Muscle layer of duodenum (tissue), 2 donors: ENCODE measurements at regions not wholly inside any gene's neighbourhood (a gene's known extent, or its start where the extent isn't known, plus 50 kb on each side); places are given as distances from the start of the nearest gene placed in this dataset.
"Not testable (repeated sequence)": the region's sequence is repeated elsewhere in the genome, so short reads cannot be mapped to it uniquely, and the experiment has no call there.

ENCODE experiments used
- H3K27ac ChIP-seq: one replicate; pipeline ENCODE4 v1.7.0; 2013; ENCODE audit warnings: mild to moderate bottlenecking, low read length
- H3K27me3 ChIP-seq: one replicate; pipeline ENCODE4 v1.7.0; 2013; ENCODE audit warnings: low read depth, mild to moderate bottlenecking, control low read depth, low read length
- H3K36me3 ChIP-seq, 2 donors: one replicate each; pipeline ENCODE4 v1.7.0; 2013; ENCODE audit warnings: low read length in 2 of 2, control low read depth in 1 of 2, mild to moderate bottlenecking in 1 of 2; ENCODE audit not compliant: insufficient read depth in 2 of 2, control insufficient read depth in 1 of 2
- H3K4me1 ChIP-seq, 2 donors: one replicate each; pipeline ENCODE4 v1.7.0; 2013; ENCODE audit warnings: low read length in 2 of 2, mild to moderate bottlenecking in 2 of 2, control low read depth in 1 of 2, moderate library complexity in 1 of 2; ENCODE audit not compliant: insufficient read depth in 2 of 2, control insufficient read depth in 1 of 2
- H3K4me3 ChIP-seq, 2 donors: one replicate each; pipeline ENCODE4 v1.7.0; 2013; ENCODE audit warnings: low read length in 2 of 2, low read depth in 1 of 2, mild to moderate bottlenecking in 1 of 2
- H3K9me3 ChIP-seq, 2 donors: one replicate each; pipeline ENCODE4 v1.7.0; 2013; ENCODE audit warnings: low read length in 2 of 2, control low read depth in 1 of 2, mild to moderate bottlenecking in 1 of 2; ENCODE audit not compliant: control insufficient read depth in 1 of 2
- donor health status: healthy.

DNA sequence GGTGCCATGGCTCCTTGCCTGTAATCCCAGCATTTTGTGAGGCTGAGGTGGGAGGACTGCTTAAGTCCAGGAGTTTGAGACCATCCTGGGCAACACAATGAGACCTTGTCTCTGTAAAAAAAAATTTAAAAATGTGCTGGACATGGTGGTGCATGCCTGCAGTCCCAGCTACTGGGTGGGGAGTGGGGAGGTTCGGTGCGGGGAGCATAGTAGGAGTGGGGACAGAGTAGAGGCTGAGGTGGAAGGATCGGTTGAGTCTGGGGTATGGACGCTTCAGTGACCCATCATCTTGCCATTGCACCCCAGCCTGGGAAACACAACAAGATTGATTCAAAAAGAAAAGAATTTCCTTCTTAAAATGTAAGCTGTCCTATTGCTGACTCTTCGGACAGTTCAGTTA lies 1490.0 kb upstream of the GBE1 start:
- no peaks in the 10 kb centered on the region for H3K4me1 ChIP-seq
- no peak overlapping the region for H3K4me3 ChIP-seq
- H3K27ac ChIP-seq, result no peak overlapping the region
- no peaks in the 10 kb centered on the region for H3K36me3 ChIP-seq
- H3K9me3 ChIP-seq, result peaks cover 0 to 5% of the 10 kb centered on the region in 2 donors
- no peaks in the 10 kb centered on the region for H3K27me3 ChIP-seq

DNA sequence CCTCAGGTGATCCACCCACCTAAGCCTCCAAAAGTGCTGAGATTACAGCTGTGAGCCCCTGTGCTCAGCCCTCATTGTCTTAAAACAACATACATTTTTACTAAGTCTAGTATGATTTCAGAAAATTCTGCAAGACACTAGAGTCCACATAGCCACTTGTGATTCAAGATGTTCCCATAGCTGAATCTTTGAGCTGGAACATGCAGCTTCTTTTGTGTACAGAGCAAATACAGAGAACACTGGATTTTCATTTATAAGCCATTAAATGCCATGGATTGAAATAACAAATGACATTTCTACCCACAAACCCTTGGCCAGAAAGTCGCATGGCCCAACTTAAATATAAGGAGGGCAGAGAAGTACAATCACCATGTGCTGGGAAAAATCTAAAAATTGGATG lies 1489.2 kb upstream of the GBE1 start:
- Histone ChIP-seq H3K27ac (no peak overlapping the region), H3K27me3 (no peaks in the 10 kb centered on the region), H3K9me3 (peaks cover 0 to 5% of the 10 kb centered on the region in 2 donors), H3K4me1 (no peaks in the 10 kb centered on the region), H3K36me3 (no peaks in the 10 kb centered on the region), H3K4me3 (no peak overlapping the region)

DNA sequence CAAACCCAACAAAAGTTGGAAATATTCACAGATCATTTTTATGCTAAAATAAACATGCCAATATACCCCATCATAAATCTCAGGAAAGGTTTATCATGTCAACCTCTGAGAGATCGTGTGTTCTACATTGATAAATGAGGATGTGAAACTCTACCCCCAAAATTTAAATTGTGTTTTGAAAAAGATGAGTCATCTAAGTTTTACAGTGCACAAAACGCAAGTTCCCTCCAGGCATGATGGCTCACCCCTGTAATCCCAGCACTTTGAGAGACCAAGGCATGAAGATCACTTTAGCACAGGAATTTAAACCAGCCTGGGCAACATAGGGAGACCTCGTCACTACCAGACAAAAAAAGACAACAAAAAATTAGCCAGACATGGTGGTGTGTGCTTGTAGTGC lies 1487.0 kb upstream of the GBE1 start:
- Histone ChIP-seq H3K4me3 (no peak overlapping the region), H3K27ac (no peak overlapping the region), H3K36me3 (no peaks in the 10 kb centered on the region), H3K27me3 (no peaks in the 10 kb centered on the region), H3K9me3 (peaks cover 0 to 5% of the 10 kb centered on the region in 2 donors), H3K4me1 (no peaks in the 10 kb centered on the region)

DNA sequence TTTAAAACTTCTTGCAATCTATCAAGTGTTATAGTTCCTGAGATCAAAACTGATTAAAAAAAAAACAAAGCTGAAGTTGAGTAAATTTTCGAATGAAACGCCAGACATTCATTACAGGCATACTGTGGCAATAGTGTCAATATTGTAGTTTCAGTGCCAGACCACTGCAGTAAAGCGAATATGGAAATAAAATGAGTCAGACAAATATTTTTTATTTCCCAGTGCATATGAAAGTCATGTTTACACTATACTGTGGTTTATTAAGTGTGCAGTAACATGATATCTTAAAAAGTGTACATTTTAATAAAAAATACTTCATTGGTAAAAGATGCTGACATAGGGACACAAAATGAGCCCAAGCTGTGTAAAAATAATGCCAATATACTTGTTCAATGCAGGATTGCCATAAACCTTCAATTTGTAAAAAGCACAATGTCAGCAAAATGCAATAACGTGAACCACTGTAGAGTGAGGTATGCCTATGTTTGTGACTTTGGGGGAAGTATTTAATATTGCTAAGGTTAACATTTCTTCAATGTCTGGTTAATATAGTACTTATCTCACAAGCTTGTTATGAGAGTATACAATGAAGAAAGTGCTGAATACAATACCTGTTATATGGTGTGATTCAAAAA lies 1473.9 kb upstream of the GBE1 start:
- no peak overlapping the region for H3K4me3 ChIP-seq
- H3K4me1 ChIP-seq, result no peaks in the 10 kb centered on the region
- H3K27ac ChIP-seq, result no peak overlapping the region
- H3K27me3 ChIP-seq, result no peaks in the 10 kb centered on the region
- H3K9me3 ChIP-seq, result no peaks in the 10 kb centered on the region
- H3K36me3 ChIP-seq, result no peaks in the 10 kb centered on the region

DNA sequence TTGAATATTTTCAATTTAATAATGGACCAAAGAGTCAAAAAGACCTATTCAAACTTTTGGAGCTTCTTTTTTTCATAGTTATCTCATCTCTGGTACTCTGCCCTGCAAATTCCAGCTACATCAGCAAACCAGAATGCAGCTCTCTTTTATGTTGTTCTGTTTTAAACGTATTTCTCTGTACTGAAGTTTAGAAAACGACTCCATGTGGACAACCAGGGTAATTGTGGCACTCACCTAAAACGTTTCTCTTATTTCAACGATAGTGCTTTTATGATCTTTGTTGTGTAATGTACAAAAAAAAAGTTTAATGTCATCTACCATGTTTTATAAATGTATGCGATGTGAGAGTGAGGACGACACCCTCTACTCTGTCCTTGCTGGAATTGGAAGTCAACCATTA lies 1472.3 kb upstream of the GBE1 start:
- H3K27me3 ChIP-seq, result no peaks in the 10 kb centered on the region
- no peaks in the 10 kb centered on the region for H3K4me1 ChIP-seq
- no peak overlapping the region for H3K27ac ChIP-seq
- H3K36me3 ChIP-seq, result no peaks in the 10 kb centered on the region
- H3K4me3 ChIP-seq, result no peak overlapping the region
- no peaks in the 10 kb centered on the region for H3K9me3 ChIP-seq

DNA sequence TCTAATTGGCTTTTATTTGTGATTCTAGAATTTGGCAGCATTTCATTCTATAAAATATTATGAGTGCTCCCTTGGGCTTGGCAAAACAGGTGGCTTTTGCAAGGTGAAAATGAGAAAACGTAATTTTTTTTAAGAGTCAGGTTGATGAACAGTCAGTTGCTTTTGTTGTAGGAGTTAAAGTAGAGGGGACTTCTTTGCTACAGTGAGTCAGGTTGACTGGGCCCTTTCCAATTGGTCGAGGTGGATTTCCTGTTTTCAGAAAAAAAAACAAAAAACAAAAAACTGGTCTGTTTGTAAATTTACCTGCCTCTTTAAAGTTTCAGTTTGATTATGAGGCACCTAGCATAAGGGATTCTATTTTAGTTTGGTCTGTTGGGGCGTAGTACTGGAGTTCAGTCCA lies 1469.4 kb upstream of the GBE1 start:
- Histone ChIP-seq H3K27me3 (no peaks in the 10 kb centered on the region), H3K36me3 (no peaks in the 10 kb centered on the region), H3K4me3 (no peak overlapping the region), H3K9me3 (no peaks in the 10 kb centered on the region), H3K4me1 (no peaks in the 10 kb centered on the region), H3K27ac (no peak overlapping the region)

DNA sequence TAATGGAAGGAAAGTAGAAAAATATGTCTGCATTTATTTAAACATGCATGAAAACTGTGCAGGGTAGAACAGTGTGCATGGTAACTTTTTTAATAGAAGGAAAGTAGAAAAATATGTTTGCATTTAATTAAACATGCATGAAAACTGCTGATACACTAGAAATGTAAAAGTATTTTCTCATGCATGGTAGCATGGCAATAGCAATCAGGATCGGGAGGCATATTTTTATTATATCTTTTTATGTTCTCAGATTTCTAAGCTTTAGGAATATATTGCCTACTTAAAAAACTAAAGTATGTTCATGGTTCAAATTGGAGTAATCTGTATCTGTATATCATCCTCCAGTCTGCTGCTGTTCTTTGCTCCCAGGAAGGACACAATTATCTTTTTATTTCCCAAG lies 1468.9 kb upstream of the GBE1 start:
- no peaks in the 10 kb centered on the region for H3K9me3 ChIP-seq
- H3K27me3 ChIP-seq, result no peaks in the 10 kb centered on the region
- no peak overlapping the region for H3K27ac ChIP-seq
- H3K36me3 ChIP-seq, result no peaks in the 10 kb centered on the region
- no peaks in the 10 kb centered on the region for H3K4me1 ChIP-seq
- H3K4me3 ChIP-seq, result no peak overlapping the region

DNA sequence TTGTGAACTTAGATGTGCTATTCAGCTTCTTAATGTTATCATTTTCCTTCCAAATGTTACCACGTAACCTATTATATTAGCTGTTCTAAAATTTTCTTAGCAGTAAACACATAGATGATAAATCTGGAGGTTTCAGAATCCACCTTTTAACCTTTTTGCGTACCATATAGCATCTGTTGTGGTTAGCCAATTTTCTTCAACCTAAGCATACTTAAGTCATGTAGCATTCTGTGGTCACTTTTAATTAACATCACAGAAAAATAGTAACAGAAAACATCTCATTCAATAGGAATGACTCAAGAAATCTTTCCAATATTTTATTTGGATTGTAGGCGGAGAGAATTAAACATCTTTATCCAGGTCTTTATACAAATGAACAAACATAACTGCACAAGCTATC lies 1465.3 kb upstream of the GBE1 start:
- Histone ChIP-seq H3K4me3 (no peak overlapping the region), H3K27me3 (no peaks in the 10 kb centered on the region), H3K27ac (no peak overlapping the region), H3K36me3 (no peaks in the 10 kb centered on the region), H3K9me3 (no peaks in the 10 kb centered on the region), H3K4me1 (no peaks in the 10 kb centered on the region)

DNA sequence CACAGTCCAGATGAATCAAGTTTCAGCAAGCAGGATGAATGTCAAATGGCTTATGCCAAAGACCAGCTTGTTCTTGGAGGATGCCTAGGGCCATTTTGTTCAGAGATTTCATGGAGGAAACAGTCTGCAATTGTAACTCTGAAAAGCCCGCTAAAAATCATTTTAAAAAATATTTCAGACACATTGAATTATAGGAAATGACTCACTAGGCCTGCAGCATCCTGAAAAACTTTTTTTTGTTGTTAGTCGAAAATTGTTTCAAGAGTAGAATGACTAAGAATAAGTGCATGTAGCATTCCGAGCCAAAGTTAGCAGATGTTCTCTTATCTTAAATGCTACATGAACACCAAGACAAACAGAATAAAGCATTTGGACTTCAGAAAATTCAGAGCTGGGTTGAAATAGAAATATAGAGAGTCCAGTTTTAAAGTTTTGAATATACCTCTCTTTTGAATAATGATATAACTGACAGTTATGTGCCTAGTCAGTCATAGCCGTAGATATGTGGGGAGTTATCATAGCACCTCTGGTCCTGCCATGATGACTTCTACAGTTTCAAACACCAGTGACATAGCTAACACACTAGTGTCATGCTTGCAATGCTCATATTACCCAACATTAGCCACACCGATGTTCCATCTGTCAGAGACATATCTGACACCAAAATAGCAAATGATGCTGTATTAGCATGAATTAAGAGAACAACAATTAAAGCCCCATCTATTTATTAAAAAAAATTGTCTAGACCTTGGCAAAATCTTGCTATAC lies 1462.8 kb upstream of the GBE1 start:
- Histone ChIP-seq H3K36me3 (no peaks in the 10 kb centered on the region), H3K9me3 (no peaks in the 10 kb centered on the region), H3K27ac (no peak overlapping the region), H3K4me3 (no peak overlapping the region), H3K4me1 (no peaks in the 10 kb centered on the region), H3K27me3 (no peaks in the 10 kb centered on the region)

DNA sequence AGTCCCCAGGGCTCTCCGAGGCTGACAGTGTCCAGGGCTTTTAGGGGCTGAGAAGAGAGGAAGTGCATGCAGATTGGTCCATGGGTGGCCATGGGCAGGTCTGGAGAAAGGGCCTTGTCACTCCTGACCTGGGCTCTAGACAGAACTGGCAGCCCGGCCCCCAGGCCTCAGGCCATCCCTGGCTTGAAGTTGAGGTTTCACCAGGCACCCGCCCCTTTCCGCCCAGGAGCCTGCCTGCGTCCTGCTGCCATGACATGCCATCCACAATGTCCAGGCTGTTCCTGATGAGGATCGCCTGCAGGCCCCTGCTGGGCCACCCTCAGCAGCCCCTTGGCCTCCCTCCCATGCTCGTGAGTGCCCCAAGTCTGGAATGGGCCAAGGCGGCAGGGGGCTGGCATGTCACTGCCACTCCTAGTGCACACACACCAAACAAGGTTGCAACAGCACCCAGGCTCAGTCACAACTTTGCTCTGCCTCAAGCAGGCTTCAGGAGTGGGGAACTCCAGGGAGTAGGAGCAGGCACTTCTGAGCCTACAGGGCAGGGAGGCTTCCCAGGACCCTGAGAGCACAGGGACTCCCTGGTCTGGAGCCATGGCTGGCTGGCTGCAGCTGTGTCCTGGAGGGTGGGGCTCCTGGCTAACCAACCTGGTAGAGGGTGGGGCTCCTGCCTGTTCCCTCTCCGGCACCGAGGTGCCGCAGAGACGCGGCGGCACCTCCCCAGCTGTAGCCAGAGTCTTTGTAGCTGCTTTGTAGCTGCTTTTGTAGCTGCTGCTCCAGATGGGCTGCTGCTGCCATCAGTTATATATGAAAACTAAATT lies 1457.1 kb upstream of the GBE1 start:
- no peaks in the 10 kb centered on the region for H3K27me3 ChIP-seq
- no peaks in the 10 kb centered on the region for H3K36me3 ChIP-seq
- no peaks in the 10 kb centered on the region for H3K9me3 ChIP-seq
- H3K4me3 ChIP-seq, result no peak overlapping the region
- no peak overlapping the region for H3K27ac ChIP-seq
- H3K4me1 ChIP-seq, result no peaks in the 10 kb centered on the region

DNA sequence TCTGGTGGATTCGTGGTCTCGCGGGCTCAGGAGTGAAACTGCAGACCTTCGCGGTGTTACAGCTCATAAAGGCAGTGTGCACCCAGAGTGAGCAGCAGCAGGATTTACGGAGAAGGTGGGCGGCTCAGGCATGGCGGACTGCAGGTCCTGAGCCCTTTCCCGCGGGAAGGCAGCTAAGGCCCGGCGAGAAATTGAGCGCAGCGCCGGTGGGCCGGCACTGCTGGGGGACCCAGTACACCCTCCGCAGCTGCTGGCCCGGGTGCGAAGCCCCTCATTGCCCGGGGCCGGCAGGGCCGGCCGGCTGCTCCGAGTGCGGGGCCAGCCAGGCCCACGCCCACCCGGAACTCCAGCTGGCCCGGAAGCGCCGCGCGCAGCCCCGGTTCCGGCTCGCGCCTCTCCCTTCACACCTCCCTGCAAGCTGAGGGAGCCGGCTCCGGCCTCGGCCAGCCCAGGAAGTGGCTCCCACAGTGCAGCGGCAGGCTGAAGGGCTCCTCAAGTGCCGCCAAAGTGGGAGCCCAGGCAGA lies 1456.2 kb upstream of the GBE1 start:
- not testable (repeated sequence) for H3K27me3 ChIP-seq, H3K9me3 ChIP-seq, H3K36me3 ChIP-seq, H3K27ac ChIP-seq, H3K4me3 ChIP-seq, H3K4me1 ChIP-seq
